Ishikawa (cell line): ENCODE measurements at regions not wholly inside any gene's neighbourhood (a gene's known extent, or its start where the extent isn't known, plus 50 kb on each side); places are given as distances from the start of the nearest gene placed in this dataset.

ENCODE experiments used
- CEBPB ChIP-seq: IDR thresholded peaks from 2 replicates; pipeline ENCODE4 v1.6.1; 2012
- CREB1 ChIP-seq: IDR thresholded peaks from 2 replicates; pipeline ENCODE4 v1.6.1; 2012; ENCODE audit warnings: low read depth
- EGR1 ChIP-seq: IDR thresholded peaks from 2 replicates; pipeline ENCODE4 v1.6.1; 2012
- EP300 ChIP-seq: IDR thresholded peaks from 2 replicates; pipeline ENCODE4 v1.6.1; 2012; ENCODE audit warnings: borderline replicate concordance
- FOXM1 ChIP-seq: IDR thresholded peaks from 2 replicates; pipeline ENCODE4 v1.6.1; 2012; ENCODE audit warnings: low read depth, borderline replicate concordance
- NFIC ChIP-seq: IDR thresholded peaks from 2 replicates; pipeline ENCODE4 v1.6.1; 2012
- RAD21 ChIP-seq: IDR thresholded peaks from 2 replicates; pipeline ENCODE4 v1.6.1; 2012; ENCODE audit warnings: low read depth
- TAF1 ChIP-seq: IDR thresholded peaks from 2 replicates; pipeline ENCODE4 v1.6.1; 2012; ENCODE audit warnings: low read depth, mild to moderate bottlenecking
- TCF12 ChIP-seq: IDR thresholded peaks from 2 replicates; pipeline ENCODE4 v1.6.1; 2012; ENCODE audit warnings: low read depth
- TEAD4 ChIP-seq: IDR thresholded peaks from 2 replicates; pipeline ENCODE4 v1.6.1; 2012
- YY1 ChIP-seq: IDR thresholded peaks from 2 replicates; pipeline ENCODE4 v1.6.1; 2012; ENCODE audit warnings: low read depth
- ZBTB7A ChIP-seq: IDR thresholded peaks from 2 replicates; pipeline ENCODE4 v1.6.1; 2012; ENCODE audit warnings: low read depth
- TF ChIP-seq, protein P1 (sequence below): IDR thresholded peaks from 2 replicates; pipeline ENCODE4 v1.6.1; 2012
- TF ChIP-seq, protein P2 (sequence below): IDR thresholded peaks from 2 replicates; pipeline ENCODE4 v1.6.1; 2012; ENCODE audit warnings: low read depth, mild to moderate bottlenecking
- TF ChIP-seq, protein P3 (sequence below): IDR thresholded peaks from 2 replicates; pipeline ENCODE4 v1.6.1; 2012

GRCh38 chr5:57627661-57628060 is 145.1 kb upstream of the ACTBL2 start:
- TF ChIP-seq EP300 (no peak), FOXM1 (no peak), CEBPB (no peak), NFIC (no peak), TCF12 (no peak), EGR1 (no peak), YY1 (no peak), ZBTB7A (no peak), TAF1 (no peak), CREB1 (no peak)
- TF ChIP-seq, protein P1, sequence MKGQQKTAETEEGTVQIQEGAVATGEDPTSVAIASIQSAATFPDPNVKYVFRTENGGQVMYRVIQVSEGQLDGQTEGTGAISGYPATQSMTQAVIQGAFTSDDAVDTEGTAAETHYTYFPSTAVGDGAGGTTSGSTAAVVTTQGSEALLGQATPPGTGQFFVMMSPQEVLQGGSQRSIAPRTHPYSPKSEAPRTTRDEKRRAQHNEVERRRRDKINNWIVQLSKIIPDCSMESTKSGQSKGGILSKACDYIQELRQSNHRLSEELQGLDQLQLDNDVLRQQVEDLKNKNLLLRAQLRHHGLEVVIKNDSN = no peak
- TF ChIP-seq, protein P2, sequence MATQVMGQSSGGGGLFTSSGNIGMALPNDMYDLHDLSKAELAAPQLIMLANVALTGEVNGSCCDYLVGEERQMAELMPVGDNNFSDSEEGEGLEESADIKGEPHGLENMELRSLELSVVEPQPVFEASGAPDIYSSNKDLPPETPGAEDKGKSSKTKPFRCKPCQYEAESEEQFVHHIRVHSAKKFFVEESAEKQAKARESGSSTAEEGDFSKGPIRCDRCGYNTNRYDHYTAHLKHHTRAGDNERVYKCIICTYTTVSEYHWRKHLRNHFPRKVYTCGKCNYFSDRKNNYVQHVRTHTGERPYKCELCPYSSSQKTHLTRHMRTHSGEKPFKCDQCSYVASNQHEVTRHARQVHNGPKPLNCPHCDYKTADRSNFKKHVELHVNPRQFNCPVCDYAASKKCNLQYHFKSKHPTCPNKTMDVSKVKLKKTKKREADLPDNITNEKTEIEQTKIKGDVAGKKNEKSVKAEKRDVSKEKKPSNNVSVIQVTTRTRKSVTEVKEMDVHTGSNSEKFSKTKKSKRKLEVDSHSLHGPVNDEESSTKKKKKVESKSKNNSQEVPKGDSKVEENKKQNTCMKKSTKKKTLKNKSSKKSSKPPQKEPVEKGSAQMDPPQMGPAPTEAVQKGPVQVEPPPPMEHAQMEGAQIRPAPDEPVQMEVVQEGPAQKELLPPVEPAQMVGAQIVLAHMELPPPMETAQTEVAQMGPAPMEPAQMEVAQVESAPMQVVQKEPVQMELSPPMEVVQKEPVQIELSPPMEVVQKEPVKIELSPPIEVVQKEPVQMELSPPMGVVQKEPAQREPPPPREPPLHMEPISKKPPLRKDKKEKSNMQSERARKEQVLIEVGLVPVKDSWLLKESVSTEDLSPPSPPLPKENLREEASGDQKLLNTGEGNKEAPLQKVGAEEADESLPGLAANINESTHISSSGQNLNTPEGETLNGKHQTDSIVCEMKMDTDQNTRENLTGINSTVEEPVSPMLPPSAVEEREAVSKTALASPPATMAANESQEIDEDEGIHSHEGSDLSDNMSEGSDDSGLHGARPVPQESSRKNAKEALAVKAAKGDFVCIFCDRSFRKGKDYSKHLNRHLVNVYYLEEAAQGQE = no peak

DNA sequence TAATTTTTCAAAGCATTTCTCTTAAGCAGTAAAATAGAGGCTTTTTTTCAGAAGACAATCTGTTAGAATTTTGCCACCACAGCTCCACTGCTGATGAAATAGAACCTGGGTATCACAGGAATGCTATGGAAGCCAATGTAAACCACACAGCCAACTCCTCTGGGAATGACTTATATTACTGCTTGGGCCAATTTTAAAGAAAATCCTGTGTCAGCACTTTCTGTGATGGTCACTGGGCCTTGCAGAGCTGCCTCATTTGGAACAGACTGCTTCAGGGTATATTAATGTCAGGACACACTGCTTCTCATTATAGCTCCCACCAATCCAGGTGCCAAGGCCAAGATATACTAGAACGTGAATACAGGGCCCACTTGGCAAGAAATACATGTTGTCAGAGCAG is 144.1 kb upstream of the ACTBL2 start:
- TF ChIP-seq, protein P2 = no peak
- TF ChIP-seq CEBPB (no peak), EP300 (no peak), EGR1 (no peak), ZBTB7A (no peak), YY1 (no peak)

DNA sequence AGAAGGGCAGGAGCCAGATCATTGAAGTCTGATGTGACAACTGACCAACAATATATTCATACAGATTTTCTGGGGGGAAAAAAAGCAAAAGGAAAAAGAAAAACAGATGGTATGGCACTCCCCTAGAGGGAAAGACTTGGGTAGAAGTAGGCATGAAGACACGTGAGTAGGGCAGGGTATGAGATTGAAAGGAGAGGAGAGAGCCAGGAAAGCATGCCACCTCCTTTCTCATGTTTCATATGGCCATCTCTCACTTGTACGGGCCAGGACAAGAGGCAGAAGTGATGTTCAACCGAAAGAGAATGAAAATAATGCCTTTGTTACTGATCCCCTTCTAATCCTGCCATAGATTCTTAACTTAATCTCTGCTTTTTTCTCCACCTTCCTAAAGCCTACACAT is 139.0 kb upstream of the ACTBL2 start:
- TF ChIP-seq YY1 (no peak), TEAD4 (no peak), RAD21 (no peak), FOXM1 (no peak), EGR1 (no peak), ZBTB7A (no peak), TCF12 (no peak)

DNA sequence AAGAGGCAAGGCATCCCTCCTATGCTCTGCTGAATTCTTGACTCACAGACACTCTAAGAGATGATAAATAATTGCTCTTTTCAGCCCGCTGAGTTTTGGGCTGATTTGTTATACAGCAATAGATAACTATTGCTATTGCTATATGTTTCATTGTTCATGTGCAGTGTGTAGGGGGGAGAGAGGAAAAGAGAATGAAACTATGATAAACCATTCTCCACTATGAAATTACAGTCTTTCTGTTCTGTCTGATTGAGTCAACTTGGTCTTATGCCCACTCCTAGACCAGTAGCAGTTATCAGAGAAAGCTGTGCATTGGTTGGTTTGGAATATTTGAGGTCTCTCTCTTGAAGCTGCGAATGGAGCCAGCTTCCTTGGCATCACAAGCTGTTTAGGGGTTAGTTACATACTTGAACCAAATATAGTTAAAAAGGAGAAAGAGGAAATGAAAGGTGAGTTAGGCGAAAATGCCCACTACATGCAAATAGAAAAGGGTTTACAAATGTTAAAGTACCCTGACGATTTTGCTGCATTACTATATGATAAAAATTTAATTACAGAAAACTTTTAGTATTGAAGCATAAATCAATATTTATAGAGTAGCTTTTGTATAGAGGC is 136.3 kb upstream of the ACTBL2 start:
- TF ChIP-seq, protein P3, sequence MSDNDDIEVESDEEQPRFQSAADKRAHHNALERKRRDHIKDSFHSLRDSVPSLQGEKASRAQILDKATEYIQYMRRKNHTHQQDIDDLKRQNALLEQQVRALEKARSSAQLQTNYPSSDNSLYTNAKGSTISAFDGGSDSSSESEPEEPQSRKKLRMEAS = no peak
- TF ChIP-seq EP300 (no peak), EGR1 (no peak), CREB1 (no peak), NFIC (no peak), RAD21 (no peak), ZBTB7A (no peak), YY1 (no peak)
- TF ChIP-seq, protein P1 = no peak

DNA sequence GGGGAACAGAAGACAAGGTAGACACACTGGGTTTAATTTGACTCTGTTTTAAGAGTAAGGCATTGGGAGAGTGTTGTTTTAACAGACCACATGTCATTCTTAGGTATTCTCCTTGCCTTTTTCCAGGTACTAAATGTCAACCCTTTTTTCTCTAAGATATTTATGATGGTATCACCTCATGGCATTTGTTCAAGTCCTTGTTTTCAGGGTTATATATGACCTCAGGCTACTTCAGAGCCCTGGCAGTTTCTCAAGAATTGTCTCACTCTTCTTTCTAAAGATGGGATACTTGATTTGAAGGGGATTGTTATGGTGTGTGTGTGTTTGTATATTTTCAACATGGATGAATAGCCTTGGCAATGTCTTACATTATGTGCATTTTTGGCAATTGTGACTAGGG is 131.1 kb upstream of the ACTBL2 start:
- TF ChIP-seq, protein P3 = no peak
- TF ChIP-seq, protein P2 = no peak
- TF ChIP-seq ZBTB7A (no peak), TAF1 (no peak), NFIC (no peak), FOXM1 (no peak)

GRCh38 chr5:57611177-57611576 is 128.6 kb upstream of the ACTBL2 start:
- TF ChIP-seq, protein P2 = no peak
- TF ChIP-seq CREB1 (no peak), RAD21 (no peak), CEBPB (no peak), EGR1 (no peak)
